ENCODE measurements at regions not wholly inside any gene's neighbourhood (a gene's known extent, or its start where the extent isn't known, plus 50 kb on each side); places are given as distances from the start of the nearest gene placed in this dataset.

- no TSS peak for BruUV-seq (replicated peaks)
- no peak overlapping the region for H3K27ac ChIP-seq (ENCODE audit: insufficient read depth, low read length)
- no peak overlapping the region for H3K9ac ChIP-seq (ENCODE audit: low read depth, low read length)
- no peak for TF ChIP-seq RAD21 (IDR thresholded peaks at IDR 0.05; ENCODE audit: low read length)
- 0 out of 2 replicates have a peak, but pooled peaks have one; percentile 4 for TF ChIP-seq CEBPB (IDR thresholded peaks at IDR 0.05; ENCODE audit: low read depth, low read length)
- dilution Hi-C loops (cut with HindIII; ENCODE audit: low sequenced_read_pairs, unreplicated experiment) (no loop called here), intact Hi-C loops (cut with micrococcal nuclease) (no loop called here), in situ Hi-C loops (cut with MboI; ENCODE audit: low sequenced_read_pairs) (no loop called here)
- ATAC-seq (ENCODE audit: low read depth) (no peak), DNase-seq (no peak)
- no peak overlapping the region for H3K4ac ChIP-seq (ENCODE audit: low read depth, low read length)
- no peaks in the 10 kb centered on the region for H3K27me3 ChIP-seq (ENCODE audit: control insufficient read depth, insufficient read depth, low read length)
- H2AFZ ChIP-seq (replicated peaks; ENCODE audit: low read length, poor library complexity), result peak overlapping the region; percentile 40
- H3K4me3 ChIP-seq (ENCODE audit: insufficient read depth, low read depth, low read length), result no peak overlapping the region
- 0 out of 2 replicates have a peak overlapping the region, but pooled peaks have one; percentile 5 for H3K18ac ChIP-seq (ENCODE audit: low read depth, low read length)
- H2AK5ac ChIP-seq (ENCODE audit: low read depth, low read length), result no peak overlapping the region
- no peaks in the 10 kb centered on the region for H3K9me3 ChIP-seq (ENCODE audit: control insufficient read depth, insufficient read depth, low read length)
- peaks cover 9% of the 10 kb centered on the region for H3K4me1 ChIP-seq (ENCODE audit: control insufficient read depth, insufficient read depth, low read length)
- H3K23ac ChIP-seq (ENCODE audit: low read depth, low read length), result no peak overlapping the region
- no peak overlapping the region for H2BK20ac ChIP-seq (ENCODE audit: low read depth, low read length)
- no peak overlapping the region for H2BK5ac ChIP-seq (ENCODE audit: low read depth, low read length, poor library complexity, severe bottlenecking)
- H3K14ac ChIP-seq (replicated peaks; ENCODE audit: low read depth, low read length), result no peak overlapping the region
- no peak overlapping the region for H3K56ac ChIP-seq (ENCODE audit: extremely low read depth, insufficient read depth, low read length)
- POLR2A ChIA-PET (ENCODE audit: unreplicated experiment), result interaction anchor here (0.6 kb wide), 2 partner anchors 29 to 242 kb away, joined by 3 to 26 read pairs; no protein-coding TSS in a partner anchor
- no peak overlapping the region for H2BK15ac ChIP-seq (ENCODE audit: low read depth, low read length)
- H3K79me1 ChIP-seq (ENCODE audit: low read depth in 1 of 2, low read length in 2 of 2), result no peaks in the 10 kb centered on the region
- CTCF ChIA-PET, result no interaction called here
- no peak overlapping the region for H2BK120ac ChIP-seq (ENCODE audit: low read depth, low read length)
- no peaks in the 10 kb centered on the region for H4K20me1 ChIP-seq (ENCODE audit: insufficient read depth, low read length)
- no CpG with 5 or more reads among the region's 3 CpGs for WGBS, 2 experiments (ENCODE audit: extremely low coverage in 2 of 2, insufficient read length in 1 of 2)
- peak overlapping the region; percentile 33 for H2AK9ac ChIP-seq (replicated peaks; ENCODE audit: low read depth, low read length, poor library complexity)
- no peaks in the 10 kb centered on the region for H3K36me3 ChIP-seq (ENCODE audit: control insufficient read depth, insufficient read depth, low read length)
- no peak overlapping the region for H4K91ac ChIP-seq (ENCODE audit: insufficient read depth, low read depth, low read length)
- no peak overlapping the region for H3K4me2 ChIP-seq (ENCODE audit: low read depth, low read length)
- no peak overlapping the region for H4K8ac ChIP-seq (ENCODE audit: low read depth in 2 of 2, low read length in 2 of 2)
- H3K9me1 ChIP-seq (ENCODE audit: insufficient read depth, low read length), result peaks cover 6% of the 10 kb centered on the region; the same call in 1 of the 2 replicates
- H4K5ac ChIP-seq (ENCODE audit: low read depth, low read length), result no peak overlapping the region
Measured at GRCh38 chr3:112765531-112765930, 81.1 kb downstream of the CD200R1L start.

Measured in IMR-90 (cell line).